HCT116 (cell line): ENCODE measurements at regions not wholly inside any gene's neighbourhood (a gene's known extent, or its start where the extent isn't known, plus 50 kb on each side); places are given as distances from the start of the nearest gene placed in this dataset.

Experiments
- ATAC-seq: fragments of 200-7000 bp; cut with Tn5 transposase; 2 replicates; pipeline ENCODE4 v1.9.1; 2020; ENCODE audit warnings: mild to moderate bottlenecking, moderate library complexity
- BruUV-seq: library from RNA; stranded (reverse); fragments of 400-500 nt; replicated peaks from 2 replicates; lab custom pipeline; 2021; lab: Mats Ljungman, UMichigan
- CTCF ChIA-PET: fragments of 300-600 bp; sonication (Branson Sonifier 250); formaldehyde crosslinking; loops from one replicate; lab custom pipeline; 2021; ENCODE audit warnings: antibody characterized with exemption; lab: Charles Lee
- POLR2A ChIA-PET: fragments of 300-600, 350-600 bp; sonication (Branson Sonifier 250); formaldehyde crosslinking; loops from one replicate; lab custom pipeline; 2021; ENCODE audit warnings: antibody characterized with exemption; lab: Charles Lee
- RAD21 ChIA-PET, 2 experiments: fragments of 300-600 bp; sonication (Branson Sonifier 250); formaldehyde crosslinking; loops; one replicate each; lab custom pipeline; 2023; ENCODE audit warnings: low total read pairs in 2 of 2; ENCODE audit not compliant: uncharacterized antibody in 2 of 2, unreplicated experiment in 2 of 2, low non-redundant PET in 1 of 2; lab: Charles Lee
- DNase-seq: peaks from one replicate; pipeline ENCODE4 v3.0.0-alpha.2; 2010; ENCODE audit warnings: low read depth, low spot score
- H2AFZ ChIP-seq: fragments of 200-600 bp; shearing (Covaris generic), sonication (generic); 2 replicates; pipeline ENCODE4 v1.6.1; 2017; ENCODE audit warnings: low read depth, mixed run types, mixed read lengths, antibody characterized with exemption, low read length; ENCODE audit not compliant: poor library complexity, severe bottlenecking
- H3K27ac ChIP-seq: 2 replicates; pipeline ENCODE4 v1.5.1; 2012; ENCODE audit warnings: low read depth, low read length
- H3K27me3 ChIP-seq: fragments of 200-600 bp; sonication (generic); 2 replicates; pipeline ENCODE4 v1.6.1; 2016; ENCODE audit warnings: mixed run types, low read length, mixed read lengths; ENCODE audit not compliant: insufficient read depth
- H3K36me3 ChIP-seq, 2 experiments: fragments of 200-500 bp in 1 of 2; fragments of 200-600 bp in 1 of 2; sonication (Bioruptor generic) in 1 of 2; sonication (generic) in 1 of 2; 2 replicates each; pipeline versions ENCODE4 v1.5.1 to v1.6.1; 2014 to 2016; ENCODE audit warnings: low read length in 2 of 2, inconsistent platforms in 1 of 2, mixed read lengths in 1 of 2, mixed run types in 1 of 2; ENCODE audit not compliant: insufficient read depth in 2 of 2, control insufficient read depth in 1 of 2
- H3K4me1 ChIP-seq, 2 experiments: fragments of 200-600 bp in 1 of 2; sonication (generic) in 1 of 2; 2 replicates each; pipeline versions ENCODE4 v1.5.1 to v1.6.1; 2012 to 2017; ENCODE audit warnings: low read length in 2 of 2, inconsistent platforms in 1 of 2, mild to moderate bottlenecking in 1 of 2, mixed read lengths in 1 of 2, mixed run types in 1 of 2, moderate library complexity in 1 of 2; ENCODE audit not compliant: insufficient read depth in 2 of 2, control insufficient read depth in 1 of 2
- H3K4me2 ChIP-seq: fragments of 200-600 bp; sonication (generic); 2 replicates; pipeline ENCODE4 v1.6.1; 2017; ENCODE audit warnings: mixed run types, low read length, mixed read lengths
- H3K4me3 ChIP-seq, 2 experiments: fragments of 200-600 bp in 1 of 2; sonication (generic) in 1 of 2; replicated peaks in 1 of 2; 2 replicates each; pipeline ENCODE4 v1.5.1; 2011 to 2016; ENCODE audit warnings: low read length in 2 of 2, control low read depth in 1 of 2, low read depth in 1 of 2, mild to moderate bottlenecking in 1 of 2, mixed read lengths in 1 of 2, mixed run types in 1 of 2
- H3K79me2 ChIP-seq: fragments of 200-600 bp; sonication (generic); 2 replicates; pipeline ENCODE4 v1.6.1; 2017; ENCODE audit warnings: mild to moderate bottlenecking, mixed run types, low read length, moderate library complexity, mixed read lengths; ENCODE audit not compliant: insufficient read depth
- H3K9ac ChIP-seq: fragments of 200-600 bp; sonication (generic); 2 replicates; pipeline ENCODE4 v1.6.1; 2016; ENCODE audit warnings: low read length, mixed read lengths
- H3K9me2 ChIP-seq: fragments of 200-600 bp; sonication (generic), shearing (Covaris generic); 2 replicates; pipeline ENCODE4 v1.6.1; 2017; ENCODE audit warnings: mixed run types, mild to moderate bottlenecking, moderate library complexity; ENCODE audit not compliant: insufficient read depth
- H3K9me3 ChIP-seq, 2 experiments: fragments of 200-500 bp in 1 of 2; fragments of 200-600 bp in 1 of 2; sonication (Bioruptor generic) in 1 of 2; sonication (generic) in 1 of 2; 2 replicates each; pipeline ENCODE4 v1.6.1; 2014 to 2017; ENCODE audit warnings: low read length in 2 of 2, mixed read lengths in 2 of 2, inconsistent platforms in 1 of 2, low read depth in 1 of 2, mild to moderate bottlenecking in 1 of 2, mixed run types in 1 of 2, moderate library complexity in 1 of 2; ENCODE audit not compliant: control insufficient read depth in 1 of 2, insufficient read depth in 1 of 2
- H4K20me1 ChIP-seq: fragments of 200-600 bp; sonication (generic), shearing (Covaris generic); 2 replicates; pipeline ENCODE4 v1.6.1; 2017; ENCODE audit warnings: mixed run types, mild to moderate bottlenecking, moderate library complexity; ENCODE audit not compliant: insufficient read depth
- CBX3 ChIP-seq: IDR thresholded peaks from 2 replicates; pipeline ENCODE4 v1.6.1; 2012; ENCODE audit warnings: low read depth
- CEBPB ChIP-seq: IDR thresholded peaks from 2 replicates; pipeline ENCODE4 v1.6.1; 2012; ENCODE audit warnings: low read depth
- CTCF ChIP-seq, 3 experiments: fragments of 200-600 bp in 1 of 3; sonication (generic) in 1 of 3; IDR thresholded peaks in 2 of 3; conservative IDR thresholded peaks in 1 of 3; 2 replicates each; pipeline ENCODE4 v1.5.1; 2012 to 2017; ENCODE audit warnings: low read depth in 2 of 3, low read length in 2 of 3, antibody characterized with exemption in 1 of 3, borderline replicate concordance in 1 of 3, control low read depth in 1 of 3, mild to moderate bottlenecking in 1 of 3, mixed read lengths in 1 of 3, mixed run types in 1 of 3, moderate library complexity in 1 of 3; ENCODE audit not compliant: insufficient read depth in 1 of 3
- ELF1 ChIP-seq: IDR thresholded peaks from 2 replicates; pipeline ENCODE4 v1.6.1; 2012; ENCODE audit warnings: low read depth, borderline replicate concordance
- EZH2 ChIP-seq: fragments of 200-600 bp; sonication (generic); IDR thresholded peaks from 2 replicates; pipeline ENCODE4 v1.6.1; 2017; ENCODE audit warnings: antibody characterized with exemption, mixed run types
- EZH2phosphoT487 ChIP-seq: fragments of 200-600 bp; IDR thresholded peaks from 2 replicates; pipeline ENCODE4 v1.6.1; 2018; ENCODE audit warnings: antibody characterized with exemption, borderline replicate concordance
- JUND ChIP-seq: IDR thresholded peaks from 2 replicates; pipeline ENCODE4 v1.6.1; 2012
- POLR2AphosphoS5 ChIP-seq: IDR thresholded peaks from 2 replicates; pipeline ENCODE4 v1.6.1; 2011; ENCODE audit warnings: mild to moderate bottlenecking, low read depth, low read length, moderate library complexity
- SRF ChIP-seq: IDR thresholded peaks from 2 replicates; pipeline ENCODE4 v1.6.1; 2012; ENCODE audit warnings: low read depth
- intact Hi-C: fragments of 100-400 bp; cut with micrococcal nuclease; formaldehyde crosslinking; loops from 2 replicates; pipeline ENCODE4 v1.10.0; 2022
- TF ChIP-seq, protein P1 (sequence below): IDR thresholded peaks from 2 replicates; pipeline ENCODE4 v1.6.1; 2012

DNA sequence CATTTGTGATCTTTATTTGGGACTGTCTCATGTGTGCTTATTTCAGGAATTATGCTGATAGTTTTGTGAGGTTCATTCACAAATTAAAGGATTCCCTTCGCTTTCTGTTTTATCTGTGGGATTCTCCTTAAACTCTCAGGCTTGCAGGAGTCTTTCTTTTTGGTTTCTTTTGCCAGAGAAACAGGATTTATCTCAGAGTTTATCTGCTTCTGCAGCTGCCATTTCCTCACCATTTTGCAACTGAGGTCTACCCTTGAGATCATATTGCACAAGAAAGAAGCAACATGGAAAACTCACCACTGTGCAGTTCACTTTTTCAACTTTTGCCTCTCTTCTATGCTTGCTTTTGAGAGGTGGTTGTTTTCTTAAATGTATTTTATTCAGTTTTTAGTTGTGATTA is 201.0 kb downstream of the PRL start:
- Histone ChIP-seq H3K4me3 (no peak overlapping the region), H3K36me3 (no peaks in the 10 kb centered on the region), H3K4me2 (no peak overlapping the region), H3K4me1 (no peaks in the 10 kb centered on the region), H2AFZ (no peak overlapping the region), H3K27me3 (no peaks in the 10 kb centered on the region), H3K9ac (no peak overlapping the region), H3K9me3 (no peaks in the 10 kb centered on the region), H3K27ac (no peak overlapping the region), H3K9me2 (no peaks in the 10 kb centered on the region), H3K79me2 (no peaks in the 10 kb centered on the region), H4K20me1 (no peaks in the 10 kb centered on the region)
- no peak for ATAC-seq
- intact Hi-C loops, result no loop called here
- RAD21 ChIA-PET, result no interaction called here
- TF ChIP-seq EZH2 (no peak), SRF (no peak), EZH2phosphoT487 (no peak), CTCF (IDR thresholded peaks at IDR 0.05 in 2 of 3, conservative IDR thresholded peaks at IDR 0.05 in 1 of 3; ENCODE audit: borderline replicate concordance in 1 of 3, insufficient read depth in 1 of 3, low read depth in 2 of 3, low read length in 2 of 3) (no peak), CBX3 (no peak), ELF1 (no peak), JUND (no peak), POLR2AphosphoS5 (no peak), CEBPB (no peak)
- TF ChIP-seq, protein P1, sequence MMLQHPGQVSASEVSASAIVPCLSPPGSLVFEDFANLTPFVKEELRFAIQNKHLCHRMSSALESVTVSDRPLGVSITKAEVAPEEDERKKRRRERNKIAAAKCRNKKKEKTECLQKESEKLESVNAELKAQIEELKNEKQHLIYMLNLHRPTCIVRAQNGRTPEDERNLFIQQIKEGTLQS, result no peak
- no TSS peak for BruUV-seq
- CTCF ChIA-PET, result no interaction called here
- POLR2A ChIA-PET, result no interaction called here
- no peak for DNase-seq
